ENCODE measurements at regions not wholly inside any gene's neighbourhood (a gene's known extent, or its start where the extent isn't known, plus 50 kb on each side); places are given as distances from the start of the nearest gene placed in this dataset.

- Histone ChIP-seq H3K18ac (ENCODE audit: insufficient read length, low read depth, low read length) (no peak overlapping the region), H3K9ac (ENCODE audit: extremely low read depth, insufficient read length, low read length) (no peak overlapping the region), H3K23ac (ENCODE audit: insufficient read length, low read depth, low read length) (no peak overlapping the region), H4K5ac (ENCODE audit: insufficient read length, low read depth, low read length) (no peak overlapping the region), H2BK15ac (ENCODE audit: low read depth, low read length) (no peak overlapping the region), H3K79me2 (ENCODE audit: insufficient read depth, low read length) (no peaks in the 10 kb centered on the region), H2AK5ac (ENCODE audit: insufficient read length, low read length) (no peak overlapping the region), H2AFZ (ENCODE audit: low read length) (no peak overlapping the region), H3K14ac (ENCODE audit: insufficient read depth, low read length) (no peak overlapping the region), H3K27me3 (ENCODE audit: insufficient read depth, low read length) (no peaks in the 10 kb centered on the region), H3K4ac (ENCODE audit: low read depth, low read length) (no peak overlapping the region), H2BK20ac (ENCODE audit: low read depth, low read length, poor library complexity, severe bottlenecking) (no peak overlapping the region), H4K20me1 (ENCODE audit: control insufficient read depth, insufficient read depth, insufficient read length) (no peaks in the 10 kb centered on the region), H2BK120ac (ENCODE audit: low read depth, low read length, poor library complexity, severe bottlenecking) (no peak overlapping the region), H3K4me2 (ENCODE audit: insufficient read depth, insufficient read length, low read length) (no peak overlapping the region), H2BK12ac (ENCODE audit: insufficient read length, low read depth, low read length) (no peak overlapping the region), H3K4me1 (ENCODE audit: insufficient read depth, low read length) (no peaks in the 10 kb centered on the region; the same call in 1 of the 2 replicates), H3K56ac (ENCODE audit: insufficient read length, low read depth, low read length) (no peak overlapping the region), H4K91ac (ENCODE audit: insufficient read length, low read depth, low read length) (no peak overlapping the region), H3T11ph (ENCODE audit: low read length) (no peak overlapping the region), H3K79me1 (ENCODE audit: insufficient read depth, low read depth, low read length, poor library complexity, severe bottlenecking) (no peaks in the 10 kb centered on the region), H3K9me3 (ENCODE audit: control insufficient read depth, low read depth, low read length) (no peaks in the 10 kb centered on the region), H4K8ac (replicated peaks; ENCODE audit: insufficient read length, low read depth, low read length) (no peak overlapping the region), H3K27ac (ENCODE audit: insufficient read length, low read depth, low read length) (no peak overlapping the region), H3K23me2 (ENCODE audit: insufficient read length, low read depth, low read length, poor library complexity, severe bottlenecking) (no peaks in the 10 kb centered on the region), H2BK5ac (ENCODE audit: insufficient read length, low read length) (no peak overlapping the region)
- H3K4me3 Mint-ChIP-seq, result no peak overlapping the region
- peaks cover 6 to 8% of the 10 kb centered on the region in 2 experiments for H3K4me1 Mint-ChIP-seq
- no peaks in the 10 kb centered on the region for H3K27me3 Mint-ChIP-seq (ENCODE audit: low read depth)
- H3K27ac Mint-ChIP-seq, result no peak overlapping the region
- no peaks in the 10 kb centered on the region for H3K36me3 Mint-ChIP-seq (ENCODE audit: insufficient read depth in 1 of 3, low read depth in 3 of 3)
- no peaks in the 10 kb centered on the region for H3K9me3 Mint-ChIP-seq
- no peak for DNase-seq
- WGBS (ENCODE audit: extremely low coverage, insufficient read length, low lambda C conversion rate), result no CpG with 5 or more reads among the region's 9 CpGs
- TF ChIP-seq, protein P1, sequence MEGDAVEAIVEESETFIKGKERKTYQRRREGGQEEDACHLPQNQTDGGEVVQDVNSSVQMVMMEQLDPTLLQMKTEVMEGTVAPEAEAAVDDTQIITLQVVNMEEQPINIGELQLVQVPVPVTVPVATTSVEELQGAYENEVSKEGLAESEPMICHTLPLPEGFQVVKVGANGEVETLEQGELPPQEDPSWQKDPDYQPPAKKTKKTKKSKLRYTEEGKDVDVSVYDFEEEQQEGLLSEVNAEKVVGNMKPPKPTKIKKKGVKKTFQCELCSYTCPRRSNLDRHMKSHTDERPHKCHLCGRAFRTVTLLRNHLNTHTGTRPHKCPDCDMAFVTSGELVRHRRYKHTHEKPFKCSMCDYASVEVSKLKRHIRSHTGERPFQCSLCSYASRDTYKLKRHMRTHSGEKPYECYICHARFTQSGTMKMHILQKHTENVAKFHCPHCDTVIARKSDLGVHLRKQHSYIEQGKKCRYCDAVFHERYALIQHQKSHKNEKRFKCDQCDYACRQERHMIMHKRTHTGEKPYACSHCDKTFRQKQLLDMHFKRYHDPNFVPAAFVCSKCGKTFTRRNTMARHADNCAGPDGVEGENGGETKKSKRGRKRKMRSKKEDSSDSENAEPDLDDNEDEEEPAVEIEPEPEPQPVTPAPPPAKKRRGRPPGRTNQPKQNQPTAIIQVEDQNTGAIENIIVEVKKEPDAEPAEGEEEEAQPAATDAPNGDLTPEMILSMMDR (conservative IDR thresholded peaks at IDR 0.05), result no peak
Measured at GRCh38 chr4:20381005-20381404, 129.3 kb downstream of the SLIT2 start.
